Right atrium auricular region (tissue), 2 donors: ENCODE measurements at regions not wholly inside any gene's neighbourhood (a gene's known extent, or its start where the extent isn't known, plus 50 kb on each side); places are given as distances from the start of the nearest gene placed in this dataset.

Source experiments
- DNase-seq: peaks from one replicate; pipeline ENCODE4 v3.0.0-alpha.2; 2019; ENCODE audit warnings: low spot score
- H3K27ac ChIP-seq, 2 donors: fragments of 200-600 bp; sonication (generic); 1 replicate in 1 of 2; 2 replicates in 1 of 2; pipeline ENCODE4 v1.5.1; 2016 to 2019
- H3K27me3 ChIP-seq, 2 donors: fragments of 200-600 bp; sonication (generic); one replicate each; pipeline versions ENCODE4 v1.5.1 to v1.6.0; 2017 to 2019
- H3K36me3 ChIP-seq: fragments of 200-600 bp; sonication (generic); one replicate; pipeline ENCODE4 v1.5.1; 2016
- H3K4me1 ChIP-seq, 2 donors: fragments of 200-600 bp; sonication (generic); one replicate each; pipeline versions ENCODE4 v1.5.1 to v1.6.0; 2017 to 2019
- H3K4me3 ChIP-seq, 2 donors: fragments of 200-600 bp; sonication (generic); 1 replicate in 1 of 2; 2 replicates in 1 of 2; pipeline ENCODE4 v1.5.1; 2017 to 2019; ENCODE audit warnings: mild to moderate bottlenecking in 1 of 2, moderate library complexity in 1 of 2
- H3K9me3 ChIP-seq, 2 donors: fragments of 200-600 bp; sonication (generic); one replicate each; pipeline ENCODE4 v1.5.1; 2019
- CTCF ChIP-seq, 2 donors: fragments of 200-600 bp; sonication (generic); IDR thresholded peaks; one replicate each; pipeline ENCODE4 v1.5.1; 2019; ENCODE audit warnings: antibody characterized with exemption in 2 of 2

- no peaks in the 10 kb centered on the region for H3K9me3 ChIP-seq
- TF ChIP-seq CTCF (IDR thresholded peaks at IDR 0.05): no peak
- H3K4me1 ChIP-seq: peaks cover 0 to 20% of the 10 kb centered on the region in 2 donors
- H3K27ac ChIP-seq: no peak overlapping the region
- H3K36me3 ChIP-seq: no peaks in the 10 kb centered on the region
- no peak for DNase-seq
- H3K4me3 ChIP-seq: no peak overlapping the region
- no peaks in the 10 kb centered on the region for H3K27me3 ChIP-seq
Observed at GRCh38 chr13:34152409-34152808, 334.5 kb downstream of the RFC3 start.

DNA sequence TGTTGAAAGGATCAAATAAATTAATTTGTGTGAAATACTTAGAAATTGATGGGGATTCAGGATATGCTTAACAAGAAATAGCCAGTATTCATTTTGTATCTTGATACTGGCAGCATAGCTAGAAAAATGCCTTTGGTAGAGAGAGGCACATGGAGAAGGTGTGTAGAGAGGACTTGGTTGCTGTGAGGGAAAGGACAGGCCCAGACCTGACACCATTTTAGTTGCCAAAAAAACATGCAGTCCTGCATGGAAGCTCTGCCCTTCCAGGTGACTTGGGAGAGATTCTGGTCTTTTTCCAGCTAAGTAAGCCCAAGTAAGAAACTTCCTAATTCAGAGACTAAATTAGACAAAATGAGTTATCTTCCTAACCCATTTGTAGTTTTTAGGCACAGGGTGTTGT is 335.0 kb downstream of the RFC3 start:
- Histone ChIP-seq H3K27me3 (no peaks in the 10 kb centered on the region), H3K9me3 (no peaks in the 10 kb centered on the region), H3K4me3 (no peak overlapping the region), H3K4me1 (peaks cover 0 to 22% of the 10 kb centered on the region in 2 donors), H3K36me3 (no peaks in the 10 kb centered on the region), H3K27ac (peak overlapping the region; percentile 8 to 44)
- no peak for TF ChIP-seq CTCF (IDR thresholded peaks at IDR 0.05)
- no peak for DNase-seq

GRCh38 chr13:34153428-34154180 is 335.7 kb downstream of the RFC3 start:
- no peak for TF ChIP-seq CTCF (IDR thresholded peaks at IDR 0.05)
- H3K36me3 ChIP-seq: no peaks in the 10 kb centered on the region
- H3K9me3 ChIP-seq: no peaks in the 10 kb centered on the region
- H3K4me3 ChIP-seq: no peak overlapping the region
- peaks cover 0 to 22% of the 10 kb centered on the region in 2 donors for H3K4me1 ChIP-seq
- no peak for DNase-seq
- no peaks in the 10 kb centered on the region for H3K27me3 ChIP-seq
- peak overlapping the region; percentile 8 to 44 for H3K27ac ChIP-seq

- Histone ChIP-seq H3K9me3 (no peaks in the 10 kb centered on the region), H3K4me3 (no peak overlapping the region), H3K4me1 (peaks cover 0 to 22% of the 10 kb centered on the region in 2 donors), H3K36me3 (no peaks in the 10 kb centered on the region), H3K27ac (no peak overlapping the region), H3K27me3 (no peaks in the 10 kb centered on the region)
- DNase-seq: no peak
- no peak for TF ChIP-seq CTCF (IDR thresholded peaks at IDR 0.05)
Observed at GRCh38 chr13:34155931-34156607, 338.1 kb downstream of the RFC3 start.

GRCh38 chr13:34156841-34157365 is 339.0 kb downstream of the RFC3 start:
- Histone ChIP-seq H3K9me3 (no peaks in the 10 kb centered on the region), H3K27me3 (no peaks in the 10 kb centered on the region), H3K4me3 (no peak overlapping the region), H3K36me3 (no peaks in the 10 kb centered on the region), H3K27ac (no peak overlapping the region), H3K4me1 (peaks cover 0 to 29% of the 10 kb centered on the region in 2 donors)
- peak; percentile 61 for DNase-seq
- no peak for TF ChIP-seq CTCF (IDR thresholded peaks at IDR 0.05)
